HG02938 (cell line): ENCODE measurements at regions not wholly inside any gene's neighbourhood (a gene's known extent, or its start where the extent isn't known, plus 50 kb on each side); places are given as distances from the start of the nearest gene placed in this dataset.
"Not testable (repeated sequence)": the region's sequence is repeated elsewhere in the genome, so short reads cannot be mapped to it uniquely, and the experiment has no call there.

Experiments
- ATAC-seq: cut with Tn5 transposase; IDR thresholded peaks from one replicate; pipeline ENCODE4 v1.9.1; 2021; ENCODE audit warnings: mild to moderate bottlenecking, moderate library complexity; ENCODE audit not compliant: unreplicated experiment

GRCh38 chr11:8772571-8773519 lies 90.3 kb downstream of the RPL27A start:
- ATAC-seq, result no peak

- ATAC-seq, result no peak
Measured at GRCh38 chr11:8773916-8774539, 91.4 kb downstream of the RPL27A start.

GRCh38 chr11:8774916-8775315 lies 92.3 kb downstream of the RPL27A start:
- ATAC-seq, result not testable (repeated sequence)

GRCh38 chr11:8775332-8775731 lies 92.7 kb downstream of the RPL27A start:
- no peak for ATAC-seq

GRCh38 chr11:8775734-8776133 lies 93.1 kb downstream of the RPL27A start:
- ATAC-seq, result no peak

- no peak for ATAC-seq
Measured at GRCh38 chr11:8776209-8776608, 93.6 kb downstream of the RPL27A start.

GRCh38 chr11:8777907-8778767 lies 95.5 kb downstream of the RPL27A start:
- ATAC-seq, result no peak

GRCh38 chr11:8779107-8779506 lies 96.5 kb downstream of the RPL27A start:
- no peak for ATAC-seq

- ATAC-seq, result no peak
Measured at GRCh38 chr11:8779732-8780131, 97.1 kb downstream of the RPL27A start.

- no peak for ATAC-seq
Measured at GRCh38 chr11:8784954-8785353, 102.4 kb downstream of the RPL27A start.

GRCh38 chr11:8785457-8785856 lies 102.9 kb downstream of the RPL27A start:
- no peak for ATAC-seq

- no peak for ATAC-seq
Measured at GRCh38 chr11:8785998-8786397, 103.4 kb downstream of the RPL27A start.

- ATAC-seq, result no peak
Measured at GRCh38 chr11:8786933-8787332, 104.3 kb downstream of the RPL27A start.

- no peak for ATAC-seq
Measured at GRCh38 chr11:8787372-8787771, 104.8 kb downstream of the RPL27A start.

GRCh38 chr11:8788616-8789015 lies 106.0 kb downstream of the RPL27A start:
- ATAC-seq, result no peak

- no peak for ATAC-seq
Measured at GRCh38 chr11:8789864-8790263, 107.3 kb downstream of the RPL27A start.

- ATAC-seq, result no peak
Measured at GRCh38 chr11:8790968-8791367, 108.4 kb downstream of the RPL27A start.

GRCh38 chr11:8792710-8793109 lies 110.1 kb downstream of the RPL27A start:
- no peak for ATAC-seq

GRCh38 chr11:8793114-8793777 lies 110.7 kb downstream of the RPL27A start:
- ATAC-seq, result no peak

- ATAC-seq, result no peak
Measured at GRCh38 chr11:8794126-8794525, 111.5 kb downstream of the RPL27A start.

- no peak for ATAC-seq
Measured at GRCh38 chr11:8794677-8795103, 112.1 kb downstream of the RPL27A start.
